ENCODE measurements at regions not wholly inside any gene's neighbourhood (a gene's known extent, or its start where the extent isn't known, plus 50 kb on each side); places are given as distances from the start of the nearest gene placed in this dataset.

- no peak for DNase-seq (ENCODE audit: low read depth, low spot score)
- dilution Hi-C loops (cut with MboI; ENCODE audit: extremely low pct_ligation_motif_present, low sequenced_read_pairs) = no loop called here
- ChIA-PET POLR2A (no interaction called here), CTCF (no interaction called here)
- no TSS peak for BruUV-seq (replicated peaks)
- H4K20me1 ChIP-seq (replicated peaks; ENCODE audit: control insufficient read depth, extremely low read depth, insufficient read depth, low read length) = no peaks in the 10 kb centered on the region
- no peaks in the 10 kb centered on the region for H3K36me3 ChIP-seq (ENCODE audit: control insufficient read depth in 2 of 2, extremely low read depth in 1 of 2, insufficient read depth in 2 of 2, low read length in 2 of 2)
- intact Hi-C loops (cut with micrococcal nuclease) = no loop called here
- no peak overlapping the region for H2AFZ ChIP-seq (ENCODE audit: low read depth, low read length)
- H3K9me1 ChIP-seq (replicated peaks; ENCODE audit: control insufficient read depth, extremely low read depth, insufficient read depth, low read length) = no peaks in the 10 kb centered on the region
- no peaks in the 10 kb centered on the region for H3K79me2 ChIP-seq (ENCODE audit: control insufficient read depth, insufficient read depth, low read length)
- H3K9ac ChIP-seq (replicated peaks; ENCODE audit: extremely low read depth, insufficient read depth, low read length) = no peak overlapping the region
- no peak overlapping the region for H3K4me3 ChIP-seq (replicated peaks in 1 of 3; ENCODE audit: insufficient read depth in 1 of 3, low read depth in 1 of 3, low read length in 3 of 3)
- no peak overlapping the region for H3K27ac ChIP-seq (ENCODE audit: insufficient read depth, low read depth, low read length)
- H3K9me3 ChIP-seq (replicated peaks; ENCODE audit: control insufficient read depth, insufficient read depth, low read length) = no peaks in the 10 kb centered on the region
- TF ChIP-seq POLR2AphosphoS5 (IDR thresholded peaks at IDR 0.05; ENCODE audit: insufficient read depth, low read depth, low read length) (no peak), EZH2 (IDR thresholded peaks at IDR 0.05; ENCODE audit: borderline replicate concordance, low read depth, low read length, severe bottlenecking) (no peak), CTCF (IDR thresholded peaks at IDR 0.05; ENCODE audit: extremely low read depth in 1 of 2, insufficient read depth in 1 of 2, low read depth in 1 of 2, low read length in 2 of 2) (no peak), POLR2A (IDR thresholded peaks at IDR 0.05; ENCODE audit: low read depth, low read length) (no peak), FOS (IDR thresholded peaks at IDR 0.05; ENCODE audit: borderline replicate concordance, insufficient read depth, low read length) (no peak), MAX (IDR thresholded peaks at IDR 0.05; ENCODE audit: insufficient read depth, insufficient read length) (no peak), GATA2 (IDR thresholded peaks at IDR 0.05; ENCODE audit: insufficient read depth, insufficient read length, low read depth, low read length) (no peak), JUN (IDR thresholded peaks at IDR 0.05; ENCODE audit: borderline replicate concordance, insufficient read depth, insufficient read length, low read depth) (no peak), MYC (IDR thresholded peaks at IDR 0.05; ENCODE audit: low read depth, low read length) (no peak)
- H3K27me3 ChIP-seq (ENCODE audit: control insufficient read depth in 2 of 2, insufficient read depth in 2 of 2, low read length in 2 of 2) = no peaks in the 10 kb centered on the region
- no peak overlapping the region for H3K4me2 ChIP-seq (ENCODE audit: insufficient read depth, low read length)
- no peaks in the 10 kb centered on the region for H3K4me1 ChIP-seq (ENCODE audit: control insufficient read depth, extremely low read depth, insufficient read depth, low read length)
- no peak for FAIRE-seq
Observed at GRCh38 chr5:159415301-159415937, 85.1 kb upstream of the IL12B start.
